ENCODE measurements at regions not wholly inside any gene's neighbourhood (a gene's known extent, or its start where the extent isn't known, plus 50 kb on each side); places are given as distances from the start of the nearest gene placed in this dataset.

DNA sequence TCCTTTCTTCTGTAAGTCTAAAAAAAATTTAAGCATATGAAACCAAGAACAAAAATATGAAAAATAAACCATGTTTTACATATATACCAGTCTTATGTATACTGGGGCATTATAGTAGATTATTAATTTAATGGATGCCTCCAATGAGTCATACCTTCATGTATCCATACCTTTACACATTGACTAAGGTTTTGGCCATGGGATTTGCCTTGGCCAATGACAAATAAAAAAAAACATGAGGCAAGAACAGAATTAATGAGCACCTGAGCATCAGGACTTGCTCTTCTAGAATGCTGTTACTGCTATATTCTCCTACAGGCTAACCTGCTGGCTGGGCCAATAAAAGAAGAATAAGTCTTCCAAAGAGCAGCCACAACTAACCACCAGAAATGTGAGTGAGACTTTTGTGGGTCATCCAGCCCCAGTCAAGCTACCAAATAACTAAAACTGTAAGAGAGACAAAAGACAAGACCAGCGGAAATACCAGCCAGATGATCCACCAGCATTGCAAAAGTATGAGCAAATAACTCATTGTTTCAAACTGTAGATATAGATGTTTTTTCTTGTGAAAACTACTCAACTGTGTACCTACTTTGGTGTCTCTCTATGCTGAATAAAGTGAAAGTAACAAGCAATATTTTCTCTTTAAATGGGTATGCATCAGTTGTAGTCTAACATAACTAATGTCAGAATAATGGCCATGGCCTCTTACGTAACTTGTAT lies 749.6 kb upstream of the VRK2 start:
- 39% methylated on average over 2 of the region's 2 CpGs for whole genome bisulfite sequencing (ENCODE audit: low lambda C conversion rate)
- FAIRE-seq (no peak), DNase-seq (ENCODE audit: low spot score) (no peak), ATAC-seq (no peak)
- Histone ChIP-seq H2AFZ (ENCODE audit: low read length) (no peak overlapping the region), H3K9ac (ENCODE audit: insufficient read depth, low read depth, low read length) (no peak overlapping the region), H3K36me3 (replicated peaks in 1 of 2; ENCODE audit: control insufficient read depth in 1 of 2, insufficient read depth in 2 of 2, low read length in 2 of 2) (no peaks in the 10 kb centered on the region), H3K4me3 (replicated peaks in 1 of 3; ENCODE audit: insufficient read depth in 1 of 3, low read depth in 2 of 3, low read length in 3 of 3) (no peak overlapping the region), H3K4me1 (ENCODE audit: insufficient read depth, low read length) (no peaks in the 10 kb centered on the region), H4K20me1 (ENCODE audit: insufficient read depth, low read length) (no peaks in the 10 kb centered on the region), H3K9me3 (ENCODE audit: low read length) (peaks cover 60% of the 10 kb centered on the region), H3K79me2 (ENCODE audit: insufficient read depth, low read length) (no peaks in the 10 kb centered on the region), H3K27ac (ENCODE audit: extremely low read length, insufficient read depth, low read length) (no peak overlapping the region), H3K4me2 (ENCODE audit: low read depth, low read length) (no peak overlapping the region), H3K27me3 (ENCODE audit: control insufficient read depth in 1 of 2, insufficient read depth in 2 of 2, low read length in 2 of 2) (no peaks in the 10 kb centered on the region)
- ChIA-PET CTCF (ENCODE audit: low intra/inter-chr PET ratio, low total read pairs) (no interaction called here), POLR2A (no interaction called here)
- in situ Hi-C loops (cut with HindIII; ENCODE audit: extremely low pct_ligation_motif_present, low pct_unique_long_range_greater_than_20kb) (no loop called here), intact Hi-C loops (cut with micrococcal nuclease; ENCODE audit: unreplicated experiment) (no loop called here)
- no TSS peak for BruUV-seq (replicated peaks)
- TF ChIP-seq SMAD3 (CRISPR knock-in tag; IDR thresholded peaks at IDR 0.05) = no peak
- TF ChIP-seq, protein P1, sequence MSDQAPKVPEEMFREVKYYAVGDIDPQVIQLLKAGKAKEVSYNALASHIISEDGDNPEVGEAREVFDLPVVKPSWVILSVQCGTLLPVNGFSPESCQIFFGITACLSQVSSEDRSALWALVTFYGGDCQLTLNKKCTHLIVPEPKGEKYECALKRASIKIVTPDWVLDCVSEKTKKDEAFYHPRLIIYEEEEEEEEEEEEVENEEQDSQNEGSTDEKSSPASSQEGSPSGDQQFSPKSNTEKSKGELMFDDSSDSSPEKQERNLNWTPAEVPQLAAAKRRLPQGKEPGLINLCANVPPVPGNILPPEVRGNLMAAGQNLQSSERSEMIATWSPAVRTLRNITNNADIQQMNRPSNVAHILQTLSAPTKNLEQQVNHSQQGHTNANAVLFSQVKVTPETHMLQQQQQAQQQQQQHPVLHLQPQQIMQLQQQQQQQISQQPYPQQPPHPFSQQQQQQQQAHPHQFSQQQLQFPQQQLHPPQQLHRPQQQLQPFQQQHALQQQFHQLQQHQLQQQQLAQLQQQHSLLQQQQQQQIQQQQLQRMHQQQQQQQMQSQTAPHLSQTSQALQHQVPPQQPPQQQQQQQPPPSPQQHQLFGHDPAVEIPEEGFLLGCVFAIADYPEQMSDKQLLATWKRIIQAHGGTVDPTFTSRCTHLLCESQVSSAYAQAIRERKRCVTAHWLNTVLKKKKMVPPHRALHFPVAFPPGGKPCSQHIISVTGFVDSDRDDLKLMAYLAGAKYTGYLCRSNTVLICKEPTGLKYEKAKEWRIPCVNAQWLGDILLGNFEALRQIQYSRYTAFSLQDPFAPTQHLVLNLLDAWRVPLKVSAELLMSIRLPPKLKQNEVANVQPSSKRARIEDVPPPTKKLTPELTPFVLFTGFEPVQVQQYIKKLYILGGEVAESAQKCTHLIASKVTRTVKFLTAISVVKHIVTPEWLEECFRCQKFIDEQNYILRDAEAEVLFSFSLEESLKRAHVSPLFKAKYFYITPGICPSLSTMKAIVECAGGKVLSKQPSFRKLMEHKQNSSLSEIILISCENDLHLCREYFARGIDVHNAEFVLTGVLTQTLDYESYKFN (CRISPR knock-in tag; conservative IDR thresholded peaks at IDR 0.05) = no peak
- no peak for TF ChIP-seq JUN (CRISPR knock-in tag; IDR thresholded peaks at IDR 0.05)
- no peak for TF ChIP-seq SMAD1 (CRISPR knock-in tag; IDR thresholded peaks at IDR 0.05; ENCODE audit: borderline replicate concordance, low read depth)
- TF ChIP-seq, protein P2, sequence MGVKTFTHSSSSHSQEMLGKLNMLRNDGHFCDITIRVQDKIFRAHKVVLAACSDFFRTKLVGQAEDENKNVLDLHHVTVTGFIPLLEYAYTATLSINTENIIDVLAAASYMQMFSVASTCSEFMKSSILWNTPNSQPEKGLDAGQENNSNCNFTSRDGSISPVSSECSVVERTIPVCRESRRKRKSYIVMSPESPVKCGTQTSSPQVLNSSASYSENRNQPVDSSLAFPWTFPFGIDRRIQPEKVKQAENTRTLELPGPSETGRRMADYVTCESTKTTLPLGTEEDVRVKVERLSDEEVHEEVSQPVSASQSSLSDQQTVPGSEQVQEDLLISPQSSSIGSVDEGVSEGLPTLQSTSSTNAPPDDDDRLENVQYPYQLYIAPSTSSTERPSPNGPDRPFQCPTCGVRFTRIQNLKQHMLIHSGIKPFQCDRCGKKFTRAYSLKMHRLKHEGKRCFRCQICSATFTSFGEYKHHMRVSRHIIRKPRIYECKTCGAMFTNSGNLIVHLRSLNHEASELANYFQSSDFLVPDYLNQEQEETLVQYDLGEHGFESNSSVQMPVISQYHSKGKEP (CRISPR knock-in tag; IDR thresholded peaks at IDR 0.05) = no peak
- TF ChIP-seq, protein P3, sequence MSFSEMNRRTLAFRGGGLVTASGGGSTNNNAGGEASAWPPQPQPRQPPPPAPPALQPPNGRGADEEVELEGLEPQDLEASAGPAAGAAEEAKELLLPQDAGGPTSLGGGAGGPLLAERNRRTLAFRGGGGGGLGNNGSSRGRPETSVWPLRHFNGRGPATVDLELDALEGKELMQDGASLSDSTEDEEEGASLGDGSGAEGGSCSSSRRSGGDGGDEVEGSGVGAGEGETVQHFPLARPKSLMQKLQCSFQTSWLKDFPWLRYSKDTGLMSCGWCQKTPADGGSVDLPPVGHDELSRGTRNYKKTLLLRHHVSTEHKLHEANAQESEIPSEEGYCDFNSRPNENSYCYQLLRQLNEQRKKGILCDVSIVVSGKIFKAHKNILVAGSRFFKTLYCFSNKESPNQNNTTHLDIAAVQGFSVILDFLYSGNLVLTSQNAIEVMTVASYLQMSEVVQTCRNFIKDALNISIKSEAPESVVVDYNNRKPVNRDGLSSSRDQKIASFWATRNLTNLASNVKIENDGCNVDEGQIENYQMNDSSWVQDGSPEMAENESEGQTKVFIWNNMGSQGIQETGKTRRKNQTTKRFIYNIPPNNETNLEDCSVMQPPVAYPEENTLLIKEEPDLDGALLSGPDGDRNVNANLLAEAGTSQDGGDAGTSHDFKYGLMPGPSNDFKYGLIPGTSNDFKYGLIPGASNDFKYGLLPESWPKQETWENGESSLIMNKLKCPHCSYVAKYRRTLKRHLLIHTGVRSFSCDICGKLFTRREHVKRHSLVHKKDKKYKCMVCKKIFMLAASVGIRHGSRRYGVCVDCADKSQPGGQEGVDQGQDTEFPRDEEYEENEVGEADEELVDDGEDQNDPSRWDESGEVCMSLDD (CRISPR knock-in tag; IDR thresholded peaks at IDR 0.05; ENCODE audit: borderline replicate concordance) = no peak
- no peak for TF ChIP-seq ZNF34 (CRISPR knock-in tag; IDR thresholded peaks at IDR 0.05; ENCODE audit: borderline replicate concordance)
- TF ChIP-seq ZNF878 (CRISPR knock-in tag; IDR thresholded peaks at IDR 0.05) = no peak
- TF ChIP-seq ZSCAN20 (CRISPR knock-in tag; IDR thresholded peaks at IDR 0.05; ENCODE audit: borderline replicate concordance) = no peak
- TF ChIP-seq, protein P4, sequence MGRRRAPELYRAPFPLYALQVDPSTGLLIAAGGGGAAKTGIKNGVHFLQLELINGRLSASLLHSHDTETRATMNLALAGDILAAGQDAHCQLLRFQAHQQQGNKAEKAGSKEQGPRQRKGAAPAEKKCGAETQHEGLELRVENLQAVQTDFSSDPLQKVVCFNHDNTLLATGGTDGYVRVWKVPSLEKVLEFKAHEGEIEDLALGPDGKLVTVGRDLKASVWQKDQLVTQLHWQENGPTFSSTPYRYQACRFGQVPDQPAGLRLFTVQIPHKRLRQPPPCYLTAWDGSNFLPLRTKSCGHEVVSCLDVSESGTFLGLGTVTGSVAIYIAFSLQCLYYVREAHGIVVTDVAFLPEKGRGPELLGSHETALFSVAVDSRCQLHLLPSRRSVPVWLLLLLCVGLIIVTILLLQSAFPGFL (CRISPR knock-in tag; IDR thresholded peaks at IDR 0.05) = no peak
- no peak for TF ChIP-seq ZNF709 (CRISPR knock-in tag; IDR thresholded peaks at IDR 0.05)
